OCI-LY7 (cell line): ENCODE measurements at regions not wholly inside any gene's neighbourhood (a gene's known extent, or its start where the extent isn't known, plus 50 kb on each side); places are given as distances from the start of the nearest gene placed in this dataset.
A peak's percentile ranks its signal among the peaks of the same experiment; 100 is the strongest.

Experiments used
- BruUV-seq: library from RNA; stranded (reverse); fragments of 400-500 nt; replicated peaks from 2 replicates; lab custom pipeline; 2021; lab: Mats Ljungman, UMichigan
- CTCF ChIA-PET: fragments of 300-600 bp; sonication (Branson Sonifier 250); formaldehyde crosslinking; loops from one replicate; lab custom pipeline; 2022; ENCODE audit warnings: antibody characterized with exemption; ENCODE audit not compliant: unreplicated experiment; lab: Charles Lee
- POLR2A ChIA-PET: fragments of 300-600 bp; sonication (Branson Sonifier 250); formaldehyde crosslinking; loops from one replicate; lab custom pipeline; 2022; ENCODE audit warnings: antibody characterized with exemption; lab: Charles Lee
- DNase-seq: peaks from one replicate; pipeline ENCODE4 v3.0.0-alpha.2; 2015; ENCODE audit warnings: low spot score
- H2AFZ ChIP-seq: fragments of 200-600 bp; sonication (generic), shearing (Covaris generic); 2 replicates; pipeline ENCODE4 v1.6.1; 2014; ENCODE audit warnings: mild to moderate bottlenecking, antibody characterized with exemption, low read length, moderate library complexity
- H3K27ac ChIP-seq: fragments of 200-600 bp; sonication (generic); 2 replicates; pipeline ENCODE4 v1.5.1; 2014; ENCODE audit warnings: mixed run types, low read depth, mild to moderate bottlenecking, moderate library complexity, low read length, inconsistent platforms; ENCODE audit not compliant: poor library complexity, severe bottlenecking
- H3K36me3 ChIP-seq: fragments of 200-600 bp; sonication (generic); 2 replicates; pipeline ENCODE4 v1.6.1; 2014; ENCODE audit warnings: mild to moderate bottlenecking, antibody characterized with exemption, low read length, moderate library complexity, mixed read lengths; ENCODE audit not compliant: insufficient read depth
- H3K4me1 ChIP-seq: fragments of 200-600 bp; sonication (generic); 2 replicates; pipeline ENCODE4 v1.5.1; 2014; ENCODE audit warnings: mild to moderate bottlenecking, low read length; ENCODE audit not compliant: insufficient read depth, poor library complexity, severe bottlenecking
- H3K4me2 ChIP-seq: fragments of 200-600 bp; sonication (generic); 2 replicates; pipeline ENCODE4 v1.6.1; 2014; ENCODE audit warnings: mild to moderate bottlenecking, low read length
- H3K4me3 ChIP-seq: fragments of 200-600 bp; sonication (generic); 2 replicates; pipeline ENCODE4 v1.5.1; 2014; ENCODE audit warnings: mild to moderate bottlenecking, low read depth, low read length; ENCODE audit not compliant: poor library complexity, severe bottlenecking
- H3K79me2 ChIP-seq: fragments of 200-600 bp; sonication (generic); 2 replicates; pipeline ENCODE4 v1.6.1; 2016; ENCODE audit warnings: low read depth, mild to moderate bottlenecking, low read length, moderate library complexity, mixed read lengths; ENCODE audit not compliant: insufficient read depth
- H3K9me2 ChIP-seq: fragments of 200-600 bp; sonication (generic); 2 replicates; pipeline ENCODE4 v1.6.1; 2016; ENCODE audit warnings: mild to moderate bottlenecking, low read length, mixed read lengths; ENCODE audit not compliant: insufficient read depth
- H3K9me3 ChIP-seq: fragments of 200-600 bp; sonication (generic); 2 replicates; pipeline ENCODE4 v1.6.1; 2014; ENCODE audit warnings: mild to moderate bottlenecking, mixed run types, low read length, mixed read lengths
- H4K20me1 ChIP-seq: fragments of 200-600 bp; sonication (generic); 2 replicates; pipeline ENCODE4 v1.6.1; 2014; ENCODE audit warnings: mild to moderate bottlenecking, antibody characterized with exemption, low read length, moderate library complexity, mixed read lengths; ENCODE audit not compliant: insufficient read depth
- EZH2phosphoT487 ChIP-seq: fragments of 200-600 bp; sonication (generic); IDR thresholded peaks from 2 replicates; pipeline ENCODE4 v1.6.1; 2018; ENCODE audit warnings: low read depth, borderline replicate concordance, mild to moderate bottlenecking, mixed run types, antibody characterized with exemption, low read length, moderate library complexity, mixed read lengths
- intact Hi-C: fragments of 100-400 bp; cut with micrococcal nuclease; formaldehyde crosslinking; loops from one replicate; pipeline ENCODE4 v1.10.0; 2022; ENCODE audit not compliant: unreplicated experiment
- TF ChIP-seq, protein P1 (sequence below): fragments of 200-600 bp; sonication (generic); conservative IDR thresholded peaks from 2 replicates; pipeline ENCODE4 v1.5.1; 2014; ENCODE audit warnings: mild to moderate bottlenecking, antibody characterized with exemption, low read length, moderate library complexity, mixed read lengths

DNA sequence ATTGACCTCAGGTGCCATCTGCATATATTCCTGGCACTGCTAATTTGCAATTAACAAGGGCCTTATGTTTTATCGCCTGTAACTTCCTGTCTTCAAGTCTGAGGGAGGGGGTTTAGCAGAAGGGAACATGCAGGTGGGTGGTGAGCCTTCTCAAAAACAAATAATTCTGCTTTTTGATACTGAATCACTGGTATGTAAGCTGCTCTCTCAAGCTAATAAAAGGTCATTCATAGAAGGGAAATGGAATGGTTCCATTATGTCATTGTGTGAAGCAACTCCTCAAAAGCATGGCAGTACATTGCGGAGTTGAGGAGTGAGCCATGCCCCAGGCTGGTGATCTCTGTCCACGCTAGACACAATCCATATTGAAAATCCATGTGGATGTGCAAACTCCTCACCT lies 414.8 kb upstream of the ID2 start:
- H3K27ac ChIP-seq, result peak overlapping the region; percentile 19
- peak overlapping the region; percentile 51 for H3K4me2 ChIP-seq
- no peaks in the 10 kb centered on the region for H3K79me2 ChIP-seq
- no TSS peak for BruUV-seq
- no peaks in the 10 kb centered on the region for H3K36me3 ChIP-seq
- CTCF ChIA-PET, result interaction anchor here (1.4 to 1.6 kb wide), 2 partner anchors 11 to 14 kb away, joined by 3 to 4 read pairs; no protein-coding TSS in a partner anchor
- peaks cover 28% of the 10 kb centered on the region for H3K4me1 ChIP-seq
- peak overlapping the region; percentile 12 for H3K4me3 ChIP-seq
- no peaks in the 10 kb centered on the region for H4K20me1 ChIP-seq
- H2AFZ ChIP-seq, result peak overlapping the region; percentile 55; the same call in 1 of the 2 replicates
- intact Hi-C loops, result no loop called here
- POLR2A ChIA-PET, result interaction anchor here (0.9 to 1.7 kb wide), 5 partner anchors 9 to 643 kb away, joined by 3 to 6 read pairs (median 4); no protein-coding TSS in a partner anchor
- H3K9me2 ChIP-seq, result no peaks in the 10 kb centered on the region
- peak; percentile 58 for DNase-seq
- H3K9me3 ChIP-seq, result no peaks in the 10 kb centered on the region
- no peak for TF ChIP-seq EZH2phosphoT487
- TF ChIP-seq, protein P1, sequence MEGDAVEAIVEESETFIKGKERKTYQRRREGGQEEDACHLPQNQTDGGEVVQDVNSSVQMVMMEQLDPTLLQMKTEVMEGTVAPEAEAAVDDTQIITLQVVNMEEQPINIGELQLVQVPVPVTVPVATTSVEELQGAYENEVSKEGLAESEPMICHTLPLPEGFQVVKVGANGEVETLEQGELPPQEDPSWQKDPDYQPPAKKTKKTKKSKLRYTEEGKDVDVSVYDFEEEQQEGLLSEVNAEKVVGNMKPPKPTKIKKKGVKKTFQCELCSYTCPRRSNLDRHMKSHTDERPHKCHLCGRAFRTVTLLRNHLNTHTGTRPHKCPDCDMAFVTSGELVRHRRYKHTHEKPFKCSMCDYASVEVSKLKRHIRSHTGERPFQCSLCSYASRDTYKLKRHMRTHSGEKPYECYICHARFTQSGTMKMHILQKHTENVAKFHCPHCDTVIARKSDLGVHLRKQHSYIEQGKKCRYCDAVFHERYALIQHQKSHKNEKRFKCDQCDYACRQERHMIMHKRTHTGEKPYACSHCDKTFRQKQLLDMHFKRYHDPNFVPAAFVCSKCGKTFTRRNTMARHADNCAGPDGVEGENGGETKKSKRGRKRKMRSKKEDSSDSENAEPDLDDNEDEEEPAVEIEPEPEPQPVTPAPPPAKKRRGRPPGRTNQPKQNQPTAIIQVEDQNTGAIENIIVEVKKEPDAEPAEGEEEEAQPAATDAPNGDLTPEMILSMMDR, result no peak

DNA sequence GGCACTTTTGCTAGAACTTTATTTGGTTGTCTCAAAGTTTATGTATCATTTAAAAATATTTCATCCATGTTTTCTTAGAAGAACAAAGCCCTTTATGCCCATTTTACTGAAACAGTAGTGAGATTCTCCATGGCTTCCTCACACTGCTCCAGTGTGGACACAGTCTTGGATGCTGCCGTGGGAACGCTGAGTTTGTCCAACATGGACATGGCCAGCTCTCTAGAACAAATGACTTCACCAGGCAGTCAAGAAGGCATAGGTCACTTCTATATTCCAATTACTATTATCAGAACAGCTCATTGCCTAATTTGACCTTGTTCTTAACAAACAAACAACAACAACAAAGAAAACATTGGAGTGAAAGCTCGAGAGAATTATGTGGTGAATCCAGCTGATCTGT lies 414.1 kb upstream of the ID2 start:
- peaks cover 28% of the 10 kb centered on the region for H3K4me1 ChIP-seq
- BruUV-seq, result no TSS peak
- H4K20me1 ChIP-seq, result no peaks in the 10 kb centered on the region
- TF ChIP-seq, protein P1, result no peak
- TF ChIP-seq EZH2phosphoT487, result no peak
- no peak overlapping the region for H2AFZ ChIP-seq
- H3K4me3 ChIP-seq, result no peak overlapping the region
- CTCF ChIA-PET, result interaction anchor here (0.6 to 1.4 kb wide), 2 partner anchors 15 to 298 kb away, joined by 3 read pairs; no protein-coding TSS in a partner anchor
- POLR2A ChIA-PET, result interaction anchor here (0.6 to 1.7 kb wide), 6 partner anchors 9 to 43 kb away, joined by 3 to 6 read pairs (median 4); no protein-coding TSS in a partner anchor
- no peaks in the 10 kb centered on the region for H3K36me3 ChIP-seq
- H3K9me2 ChIP-seq, result no peaks in the 10 kb centered on the region
- H3K27ac ChIP-seq, result no peak overlapping the region
- no peak for DNase-seq
- no peaks in the 10 kb centered on the region for H3K79me2 ChIP-seq
- intact Hi-C loops, result no loop called here
- H3K9me3 ChIP-seq, result no peaks in the 10 kb centered on the region
- no peak overlapping the region for H3K4me2 ChIP-seq

DNA sequence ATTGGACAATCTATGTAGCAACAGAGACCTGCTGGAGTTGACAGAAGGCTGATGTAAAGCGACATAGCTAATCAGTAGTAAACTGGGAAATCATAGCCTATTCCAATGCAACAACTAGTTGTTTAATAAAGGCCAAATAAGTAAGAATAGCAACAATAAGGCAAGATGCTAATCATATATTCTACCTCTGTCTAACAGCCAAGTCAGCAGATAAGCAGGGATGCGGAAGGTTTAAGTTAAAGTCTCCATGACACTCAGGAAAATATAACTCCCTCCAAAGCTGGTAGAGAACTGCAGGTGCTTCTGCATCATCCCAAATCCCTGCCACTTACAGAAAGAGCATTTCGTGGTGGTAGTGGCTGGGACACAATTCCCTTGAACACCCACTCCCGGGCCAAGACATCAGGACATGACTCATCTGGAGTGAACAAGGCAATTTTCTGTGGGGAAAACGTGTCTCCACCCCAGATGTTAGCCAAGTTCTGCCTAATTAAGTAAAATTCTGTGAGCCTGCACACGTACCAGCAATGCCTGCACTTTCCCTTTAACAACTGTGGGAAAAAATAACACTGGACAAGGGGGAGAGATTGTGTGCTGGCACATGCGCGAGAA lies 413.6 kb upstream of the ID2 start:
- ChIA-PET POLR2A (interaction anchor here (0.7 to 1.7 kb wide), 3 partner anchors 10 to 23 kb away, joined by 3 to 6 read pairs (median 5); no protein-coding TSS in a partner anchor), CTCF (no interaction called here)
- H3K4me3 ChIP-seq, result no peak overlapping the region
- no peak overlapping the region for H2AFZ ChIP-seq
- no peaks in the 10 kb centered on the region for H3K79me2 ChIP-seq
- intact Hi-C loops, result no loop called here
- no peaks in the 10 kb centered on the region for H3K36me3 ChIP-seq
- no peaks in the 10 kb centered on the region for H3K9me3 ChIP-seq
- no peaks in the 10 kb centered on the region for H3K9me2 ChIP-seq
- BruUV-seq, result no TSS peak
- H3K4me2 ChIP-seq, result no peak overlapping the region
- peaks cover 28% of the 10 kb centered on the region for H3K4me1 ChIP-seq
- no peak for DNase-seq
- H3K27ac ChIP-seq, result no peak overlapping the region
- H4K20me1 ChIP-seq, result no peaks in the 10 kb centered on the region
- no peak for TF ChIP-seq EZH2phosphoT487
- TF ChIP-seq, protein P1, result no peak
